ENCODE measurements at regions not wholly inside any gene's neighbourhood (a gene's known extent, or its start where the extent isn't known, plus 50 kb on each side); places are given as distances from the start of the nearest gene placed in this dataset.
"Not testable (repeated sequence)": the region's sequence is repeated elsewhere in the genome, so short reads cannot be mapped to it uniquely, and the experiment has no call there.

- DNase-seq (ENCODE audit: low spot score): no peak
Observed at GRCh38 chr5:136621743-136622142, 256.4 kb upstream of the TRPC7 start.

DNA sequence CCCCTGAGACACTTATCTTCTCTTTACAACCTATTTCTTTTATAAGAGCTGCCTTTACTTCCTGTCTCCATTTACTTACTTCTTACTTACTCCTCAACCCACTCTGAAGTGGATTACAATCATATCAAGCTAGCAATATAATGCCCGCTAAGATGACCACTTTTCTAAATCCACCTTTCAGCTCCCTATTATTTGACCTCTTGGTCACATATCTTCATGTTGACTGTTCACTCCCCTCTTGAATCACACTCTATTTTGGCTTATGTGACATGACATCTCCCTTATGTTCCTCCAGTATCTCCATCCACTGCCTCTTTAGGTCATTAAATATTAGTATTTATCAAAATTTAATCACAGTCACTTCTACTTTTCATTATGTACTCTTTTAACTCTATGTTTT, 255.3 kb upstream of the TRPC7 start:
- DNase-seq (ENCODE audit: low spot score): no peak

GRCh38 chr5:136620016-136620419, 254.7 kb upstream of the TRPC7 start:
- no peak for DNase-seq (ENCODE audit: low spot score)

GRCh38 chr5:136619556-136619955, 254.2 kb upstream of the TRPC7 start:
- DNase-seq (ENCODE audit: low spot score): no peak

GRCh38 chr5:136615251-136616119, 250.1 kb upstream of the TRPC7 start:
- DNase-seq (ENCODE audit: low spot score): no peak

DNA sequence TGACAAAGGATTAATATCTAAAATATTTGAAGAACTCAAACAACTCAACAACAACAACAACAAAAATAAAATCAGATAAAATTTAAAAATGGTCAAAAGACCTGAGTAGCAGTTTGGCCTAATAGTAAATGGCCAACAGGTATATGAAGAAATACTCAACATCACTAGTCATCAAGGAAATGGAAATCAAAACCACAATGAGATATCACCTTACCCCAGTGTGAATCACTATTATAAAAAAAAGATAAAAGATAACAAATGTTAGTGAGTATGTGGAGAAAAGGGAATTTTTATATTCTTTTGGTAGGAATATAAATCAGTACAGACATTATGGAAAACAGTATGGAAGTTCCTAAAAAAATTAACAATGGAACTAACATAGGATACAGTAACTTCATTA, 247.9 kb upstream of the TRPC7 start:
- no peak for DNase-seq (ENCODE audit: low spot score)

DNA sequence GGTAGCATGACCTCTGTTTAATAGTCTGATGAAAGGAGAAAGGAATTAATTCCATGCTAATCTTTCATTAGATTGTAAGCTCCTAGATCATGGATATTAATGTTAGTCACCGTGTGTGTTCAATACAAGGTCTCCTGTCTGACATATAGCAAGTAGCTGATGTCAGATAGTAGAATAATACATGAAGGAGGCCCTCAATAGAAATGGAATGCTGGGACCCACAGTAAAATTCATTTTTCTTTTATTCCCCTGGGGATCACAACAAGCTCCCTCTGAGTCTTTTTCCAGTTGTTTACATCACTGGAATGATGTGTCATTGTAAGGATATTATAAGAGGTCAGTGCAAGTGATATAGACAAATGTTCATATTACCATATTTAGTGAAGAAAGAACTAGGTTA, 240.3 kb upstream of the TRPC7 start:
- no peak for DNase-seq (ENCODE audit: low spot score)

- DNase-seq (ENCODE audit: low spot score): no peak
Observed at GRCh38 chr5:136600306-136600705, 235.0 kb upstream of the TRPC7 start.

- DNase-seq (ENCODE audit: low spot score): no peak
Observed at GRCh38 chr5:136598802-136599404, 233.6 kb upstream of the TRPC7 start.

DNA sequence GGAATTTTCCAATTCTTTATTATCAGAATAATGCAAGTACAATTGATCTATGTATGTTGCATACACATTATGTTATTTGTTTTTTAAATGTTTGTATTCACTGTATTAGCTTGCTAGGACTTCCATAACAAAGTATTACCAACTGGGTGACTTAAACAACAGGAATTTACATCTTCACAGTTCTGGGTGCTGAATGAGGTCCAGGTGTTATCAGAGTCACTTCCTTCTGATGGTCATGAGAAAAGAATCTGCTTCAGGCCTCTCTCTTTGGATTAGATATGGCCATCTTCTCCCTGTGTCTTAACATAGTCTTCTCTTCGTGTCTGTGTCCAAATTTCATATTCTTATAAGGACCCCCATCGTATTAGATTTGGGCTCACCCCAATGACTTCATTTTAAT, 229.1 kb upstream of the TRPC7 start:
- no peak for DNase-seq (ENCODE audit: low spot score)

DNA sequence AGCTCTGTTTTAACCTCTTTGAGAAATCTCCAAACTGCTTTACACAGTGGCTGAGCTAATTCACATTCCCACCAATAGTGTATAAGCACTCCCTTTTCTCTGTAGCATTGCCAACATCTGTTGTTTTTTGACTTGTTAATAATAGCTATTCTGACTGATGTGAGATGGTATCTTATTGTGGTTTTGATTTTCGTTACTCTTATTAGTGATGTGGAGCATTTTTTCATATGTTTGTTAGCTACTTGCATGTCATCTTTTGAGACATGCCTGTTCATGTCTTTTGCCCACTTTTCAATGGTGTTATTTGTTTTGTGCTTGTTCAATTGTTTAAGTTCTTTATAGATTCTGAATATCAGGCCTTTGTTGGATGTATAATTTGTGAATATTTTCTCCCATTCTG, 225.2 kb upstream of the TRPC7 start:
- DNase-seq (ENCODE audit: low spot score): no peak

DNA sequence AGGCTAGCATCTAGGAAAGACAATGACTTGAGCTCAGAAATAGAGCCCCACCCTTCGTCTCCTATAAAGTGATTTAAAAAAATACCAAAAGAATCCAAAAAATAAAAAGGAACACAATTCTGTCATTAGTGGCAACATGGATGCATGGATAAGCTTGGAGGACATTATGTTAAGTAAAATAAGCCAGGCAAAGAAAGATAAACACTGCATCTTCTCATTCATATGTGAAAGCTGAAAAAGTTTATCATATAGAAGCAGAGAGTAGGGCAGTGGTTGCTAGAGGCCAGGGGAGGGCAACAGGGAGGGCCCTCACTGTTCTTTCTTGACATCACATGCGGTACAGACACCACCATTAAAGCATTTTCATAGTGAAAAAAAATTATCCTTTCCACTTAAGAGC, 220.9 kb upstream of the TRPC7 start:
- no peak for DNase-seq (ENCODE audit: low spot score)

- DNase-seq (ENCODE audit: low spot score): no peak
Observed at GRCh38 chr5:136584474-136584873, 219.1 kb upstream of the TRPC7 start.

DNA sequence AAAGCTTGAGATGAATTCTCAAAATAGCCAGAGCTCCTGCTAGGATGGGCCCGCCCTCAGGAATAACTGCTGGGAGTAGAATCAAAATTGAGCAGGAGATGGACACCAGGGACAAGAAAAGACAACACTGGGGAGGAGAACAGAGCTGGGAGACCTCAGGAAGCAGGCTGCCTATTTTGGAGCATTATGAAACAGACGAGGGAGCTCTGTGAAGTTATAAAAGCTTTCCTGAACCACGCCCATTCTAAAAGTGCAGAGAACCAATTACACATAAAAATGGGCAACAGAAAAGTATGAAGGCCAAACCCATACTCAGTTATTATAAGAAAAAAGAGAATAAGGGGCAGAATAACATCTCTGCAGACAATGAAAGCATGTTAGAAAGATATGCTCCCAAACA, 213.9 kb upstream of the TRPC7 start:
- no peak for DNase-seq (ENCODE audit: low spot score)

DNA sequence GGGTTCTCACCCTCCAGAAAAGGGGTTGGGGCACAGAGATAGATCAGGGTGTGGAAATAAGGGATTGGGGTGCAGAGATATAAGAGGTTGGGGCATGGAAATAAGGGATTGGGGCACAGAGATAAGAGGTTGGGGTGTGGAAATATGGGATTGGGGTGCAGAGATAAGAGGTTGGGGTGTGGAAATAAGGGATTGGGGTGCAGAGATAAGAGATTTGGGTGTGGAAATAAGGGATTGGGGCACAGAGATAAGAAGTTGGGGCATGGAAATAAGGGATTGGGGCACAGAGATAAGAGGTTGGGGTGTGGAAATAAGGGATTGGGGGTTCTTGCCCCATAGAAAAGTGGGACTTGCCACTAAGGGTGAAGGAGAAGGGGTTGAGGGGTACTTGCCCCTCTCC, 204.5 kb upstream of the TRPC7 start:
- not testable (repeated sequence) for DNase-seq (ENCODE audit: low spot score)

- DNase-seq (ENCODE audit: low spot score): not testable (repeated sequence)
Observed at GRCh38 chr5:136565457-136565856, 200.1 kb upstream of the TRPC7 start.

DNA sequence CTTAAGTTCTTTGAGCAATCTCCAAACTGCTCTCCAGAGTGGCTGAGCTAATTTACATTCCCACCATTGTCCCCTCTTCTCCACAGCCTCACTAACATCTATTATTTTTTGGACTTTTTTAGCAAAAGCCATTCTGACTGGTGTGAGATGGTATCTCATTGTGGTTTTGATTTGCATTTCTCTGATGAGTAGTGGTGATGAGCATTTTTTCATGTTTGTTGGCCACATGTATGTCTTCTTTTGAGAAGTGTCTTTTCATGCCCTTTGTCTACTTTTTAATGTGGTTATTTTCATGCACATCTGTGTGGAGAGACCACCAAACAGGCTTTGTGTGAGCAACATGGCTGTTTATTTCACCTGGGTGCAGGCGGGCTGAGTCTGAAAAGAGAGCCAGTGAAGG, 199.7 kb upstream of the TRPC7 start:
- not testable (repeated sequence) for DNase-seq (ENCODE audit: low spot score)

- DNase-seq (ENCODE audit: low spot score): not testable (repeated sequence)
Observed at GRCh38 chr5:136564431-136564830, 199.1 kb upstream of the TRPC7 start.

DNA sequence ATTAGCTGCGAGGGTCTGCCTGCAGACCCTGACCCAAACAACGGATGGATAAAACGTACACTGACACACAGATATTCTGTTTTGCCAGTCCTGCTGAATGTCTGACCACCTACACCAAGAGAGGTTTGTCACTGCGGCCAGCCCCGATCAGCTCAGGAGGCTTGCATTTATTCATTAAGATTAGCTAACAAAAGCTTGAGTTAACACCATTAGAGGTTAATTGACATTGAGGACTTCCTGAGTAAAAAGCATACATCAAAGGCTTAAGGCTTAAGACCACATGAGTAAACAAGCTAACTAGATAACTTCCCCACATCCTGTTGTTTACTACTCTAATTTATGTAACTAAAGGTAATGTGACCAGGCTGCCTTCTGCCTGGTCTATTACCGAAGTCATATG, 198.1 kb upstream of the TRPC7 start:
- DNase-seq (ENCODE audit: low spot score): no peak

GRCh38 chr5:136560126-136560525, 194.8 kb upstream of the TRPC7 start:
- DNase-seq (ENCODE audit: low spot score): no peak

DNA sequence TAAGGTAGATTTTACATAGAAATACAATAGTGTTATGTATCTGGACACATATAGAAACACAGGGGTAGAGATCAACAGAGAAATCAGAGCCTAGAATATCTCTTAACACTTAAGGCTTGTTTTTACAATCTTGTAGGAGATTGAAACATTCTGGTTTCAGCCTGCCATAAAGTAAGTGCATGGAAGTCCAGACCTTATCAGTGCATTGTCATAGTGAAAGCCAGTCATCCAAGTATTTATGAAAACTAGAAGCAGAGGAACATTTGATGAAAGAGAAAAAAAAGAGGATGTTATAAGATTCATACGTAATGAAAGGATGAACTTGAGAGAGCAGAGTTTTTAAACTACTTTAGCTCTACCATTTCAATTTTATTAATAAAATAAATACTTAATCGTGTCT, 194.3 kb upstream of the TRPC7 start:
- DNase-seq (ENCODE audit: low spot score): no peak

DNA sequence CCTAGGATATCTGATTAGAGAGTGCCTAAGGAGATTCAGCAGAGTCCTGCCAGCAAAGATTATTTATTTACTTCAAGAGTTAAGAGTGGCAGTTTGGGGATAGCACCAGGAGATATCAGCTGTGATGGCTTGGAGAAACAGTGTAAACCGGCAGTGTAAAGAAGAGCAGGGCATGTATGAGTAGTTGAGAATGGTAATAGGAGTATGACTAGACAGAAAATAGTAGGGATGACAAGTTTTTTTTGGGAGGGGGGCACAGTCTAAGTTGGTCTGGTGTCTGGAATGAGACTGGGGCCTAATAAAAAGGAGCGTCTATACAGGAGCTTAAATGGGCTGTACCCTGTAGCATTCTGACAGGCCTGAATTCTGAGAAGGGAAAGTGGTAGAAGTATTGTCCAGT, 181.8 kb upstream of the TRPC7 start:
- DNase-seq (ENCODE audit: low spot score): not testable (repeated sequence)

DNA sequence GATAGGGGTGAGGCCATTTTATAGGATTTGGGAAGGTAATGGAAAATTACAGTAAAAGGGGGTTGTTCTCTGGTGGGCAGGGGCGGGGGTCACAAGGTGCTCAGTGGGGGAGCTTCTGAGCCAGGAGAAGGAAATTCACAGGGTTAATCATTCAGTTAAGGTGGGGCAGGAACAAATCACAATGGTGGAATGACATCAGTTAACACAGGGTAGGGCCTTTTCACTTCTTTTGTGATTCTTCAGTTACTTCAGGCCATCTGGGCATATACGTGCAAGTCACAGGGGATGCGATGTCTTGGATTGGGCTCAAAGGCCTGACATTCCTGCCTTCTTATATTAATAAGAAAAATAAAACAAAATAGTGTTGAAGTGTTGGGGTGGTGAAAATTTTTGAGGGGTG, 181.1 kb upstream of the TRPC7 start:
- not testable (repeated sequence) for DNase-seq (ENCODE audit: low spot score)

GRCh38 chr5:136545031-136545430, 179.7 kb upstream of the TRPC7 start:
- not testable (repeated sequence) for DNase-seq (ENCODE audit: low spot score)
